ENCODE measurements at regions not wholly inside any gene's neighbourhood (a gene's known extent, or its start where the extent isn't known, plus 50 kb on each side); places are given as distances from the start of the nearest gene placed in this dataset.

DNA sequence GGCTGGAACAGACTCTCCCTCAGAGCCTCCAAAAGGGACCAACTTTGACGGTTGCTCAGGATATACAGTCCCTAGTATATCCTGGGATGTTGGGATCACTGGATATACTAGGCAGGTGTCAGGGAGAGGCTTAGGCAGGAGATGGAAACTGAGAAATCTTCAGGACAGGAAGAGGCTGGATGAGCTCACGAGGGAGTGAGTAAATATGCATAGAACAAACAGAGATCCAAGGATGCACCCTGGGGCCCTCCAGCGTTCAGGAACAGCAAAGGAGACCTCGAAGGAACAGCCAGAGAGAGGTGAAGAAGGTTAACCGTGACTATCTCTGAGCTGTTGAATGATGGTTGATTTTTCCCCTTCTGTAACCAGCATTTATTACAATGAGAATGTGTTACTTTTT, 191.3 kb downstream of the BMP7 start:
- TF ChIP-seq, protein P1, sequence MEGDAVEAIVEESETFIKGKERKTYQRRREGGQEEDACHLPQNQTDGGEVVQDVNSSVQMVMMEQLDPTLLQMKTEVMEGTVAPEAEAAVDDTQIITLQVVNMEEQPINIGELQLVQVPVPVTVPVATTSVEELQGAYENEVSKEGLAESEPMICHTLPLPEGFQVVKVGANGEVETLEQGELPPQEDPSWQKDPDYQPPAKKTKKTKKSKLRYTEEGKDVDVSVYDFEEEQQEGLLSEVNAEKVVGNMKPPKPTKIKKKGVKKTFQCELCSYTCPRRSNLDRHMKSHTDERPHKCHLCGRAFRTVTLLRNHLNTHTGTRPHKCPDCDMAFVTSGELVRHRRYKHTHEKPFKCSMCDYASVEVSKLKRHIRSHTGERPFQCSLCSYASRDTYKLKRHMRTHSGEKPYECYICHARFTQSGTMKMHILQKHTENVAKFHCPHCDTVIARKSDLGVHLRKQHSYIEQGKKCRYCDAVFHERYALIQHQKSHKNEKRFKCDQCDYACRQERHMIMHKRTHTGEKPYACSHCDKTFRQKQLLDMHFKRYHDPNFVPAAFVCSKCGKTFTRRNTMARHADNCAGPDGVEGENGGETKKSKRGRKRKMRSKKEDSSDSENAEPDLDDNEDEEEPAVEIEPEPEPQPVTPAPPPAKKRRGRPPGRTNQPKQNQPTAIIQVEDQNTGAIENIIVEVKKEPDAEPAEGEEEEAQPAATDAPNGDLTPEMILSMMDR (IDR thresholded peaks at IDR 0.05): no peak
- TF ChIP-seq EP300 (IDR thresholded peaks at IDR 0.05): no peak
- TF ChIP-seq POLR2AphosphoS5 (IDR thresholded peaks at IDR 0.05): no peak

Data from suprapubic skin (tissue), 4 donors.